Neural progenitor cell (in vitro differentiated cells): ENCODE measurements at regions not wholly inside any gene's neighbourhood (a gene's known extent, or its start where the extent isn't known, plus 50 kb on each side); places are given as distances from the start of the nearest gene placed in this dataset.

Source experiments
- EZH2 ChIP-seq: fragments of 200-600 bp; sonication (generic); IDR thresholded peaks from 2 replicates; pipeline ENCODE4 v1.6.1; 2017; ENCODE audit warnings: antibody characterized with exemption, mild to moderate bottlenecking, moderate library complexity
- EZH2phosphoT487 ChIP-seq: fragments of 200-600 bp; sonication (generic); IDR thresholded peaks from 2 replicates; pipeline ENCODE4 v1.6.1; 2017; ENCODE audit warnings: antibody characterized with exemption

- TF ChIP-seq EZH2 (no peak), EZH2phosphoT487 (no peak)
Observed at GRCh38 chr4:45663628-45664081, 460.2 kb downstream of the GABRG1 start.
